ENCODE measurements at regions not wholly inside any gene's neighbourhood (a gene's known extent, or its start where the extent isn't known, plus 50 kb on each side); places are given as distances from the start of the nearest gene placed in this dataset.
"Not testable (repeated sequence)": the region's sequence is repeated elsewhere in the genome, so short reads cannot be mapped to it uniquely, and the experiment has no call there.

GRCh38 chr9:120338340-120338739 is 241.6 kb downstream of the CDK5RAP2 start:
- no peak for DNase-seq

- DNase-seq = no peak
These were observed 242.8 kb downstream of the CDK5RAP2 start for GRCh38 chr9:120337131-120337530.

- no peak for DNase-seq
These were observed 243.2 kb downstream of the CDK5RAP2 start for GRCh38 chr9:120336753-120337090.

GRCh38 chr9:120336021-120336752 is 243.8 kb downstream of the CDK5RAP2 start:
- no peak for DNase-seq

- DNase-seq = no peak
These were observed 248.1 kb downstream of the CDK5RAP2 start for GRCh38 chr9:120331913-120332312.

- no peak for DNase-seq
These were observed 249.9 kb downstream of the CDK5RAP2 start for GRCh38 chr9:120330031-120330430.

- DNase-seq = no peak
These were observed 252.6 kb downstream of the CDK5RAP2 start for GRCh38 chr9:120327322-120327721.

GRCh38 chr9:120326049-120326693 is 253.8 kb downstream of the CDK5RAP2 start:
- no peak for DNase-seq

GRCh38 chr9:120324996-120325642 is 254.8 kb downstream of the CDK5RAP2 start:
- peak in 1 of 2 experiments; percentile 16 for DNase-seq

- DNase-seq = no peak
These were observed 255.5 kb downstream of the CDK5RAP2 start for GRCh38 chr9:120324461-120324860.

- no peak for DNase-seq
These were observed 256.8 kb downstream of the CDK5RAP2 start for GRCh38 chr9:120323125-120323524.

GRCh38 chr9:120319452-120319851 is 260.5 kb downstream of the CDK5RAP2 start:
- DNase-seq = no peak

GRCh38 chr9:120315154-120315553 is 264.8 kb downstream of the CDK5RAP2 start:
- DNase-seq = no peak

- DNase-seq = peak; percentile 55 to 83
These were observed 267.9 kb downstream of the CDK5RAP2 start for GRCh38 chr9:120312031-120312430.

- peak; percentile 11 to 40 for DNase-seq
These were observed 269.9 kb downstream of the CDK5RAP2 start for GRCh38 chr9:120310035-120310434.

- DNase-seq = no peak
These were observed 271.5 kb downstream of the CDK5RAP2 start for GRCh38 chr9:120308495-120308894.

GRCh38 chr9:120307599-120307998 is 272.4 kb downstream of the CDK5RAP2 start:
- DNase-seq = no peak

GRCh38 chr9:120306561-120306960 is 273.4 kb downstream of the CDK5RAP2 start:
- DNase-seq = no peak

- DNase-seq = no peak
These were observed 273.9 kb downstream of the CDK5RAP2 start for GRCh38 chr9:120306088-120306487.

GRCh38 chr9:120304896-120305295 is 275.1 kb downstream of the CDK5RAP2 start:
- not testable (repeated sequence) for DNase-seq

GRCh38 chr9:120303519-120303918 is 276.4 kb downstream of the CDK5RAP2 start:
- no peak for DNase-seq

- peak in 1 of 2 experiments; percentile 9 for DNase-seq
These were observed 280.2 kb downstream of the CDK5RAP2 start for GRCh38 chr9:120299785-120300184.

- no peak for DNase-seq
These were observed 286.0 kb downstream of the CDK5RAP2 start for GRCh38 chr9:120294003-120294402.

- DNase-seq = no peak
These were observed 287.4 kb downstream of the CDK5RAP2 start for GRCh38 chr9:120292606-120293005.

Data from NCI-H524 (cell line).